ENCODE measurements at regions not wholly inside any gene's neighbourhood (a gene's known extent, or its start where the extent isn't known, plus 50 kb on each side); places are given as distances from the start of the nearest gene placed in this dataset.

- TF ChIP-seq CTCF (optimal IDR thresholded peaks at IDR 0.05 in 1 of 3, IDR thresholded peaks at IDR 0.05 in 1 of 3, conservative IDR thresholded peaks at IDR 0.05 in 1 of 3; ENCODE audit: extremely low read depth in 1 of 3, insufficient read depth in 2 of 3, low read length in 3 of 3), result peak in 2 of 3 experiments; percentile 36 to 46
- no peak for TF ChIP-seq EZH2 (IDR thresholded peaks at IDR 0.05; ENCODE audit: low read length)
These were observed 105.5 kb downstream of the AXIN2 start for GRCh38 chr17:65455972-65456343.
